ENCODE measurements at regions not wholly inside any gene's neighbourhood (a gene's known extent, or its start where the extent isn't known, plus 50 kb on each side); places are given as distances from the start of the nearest gene placed in this dataset.

DNA sequence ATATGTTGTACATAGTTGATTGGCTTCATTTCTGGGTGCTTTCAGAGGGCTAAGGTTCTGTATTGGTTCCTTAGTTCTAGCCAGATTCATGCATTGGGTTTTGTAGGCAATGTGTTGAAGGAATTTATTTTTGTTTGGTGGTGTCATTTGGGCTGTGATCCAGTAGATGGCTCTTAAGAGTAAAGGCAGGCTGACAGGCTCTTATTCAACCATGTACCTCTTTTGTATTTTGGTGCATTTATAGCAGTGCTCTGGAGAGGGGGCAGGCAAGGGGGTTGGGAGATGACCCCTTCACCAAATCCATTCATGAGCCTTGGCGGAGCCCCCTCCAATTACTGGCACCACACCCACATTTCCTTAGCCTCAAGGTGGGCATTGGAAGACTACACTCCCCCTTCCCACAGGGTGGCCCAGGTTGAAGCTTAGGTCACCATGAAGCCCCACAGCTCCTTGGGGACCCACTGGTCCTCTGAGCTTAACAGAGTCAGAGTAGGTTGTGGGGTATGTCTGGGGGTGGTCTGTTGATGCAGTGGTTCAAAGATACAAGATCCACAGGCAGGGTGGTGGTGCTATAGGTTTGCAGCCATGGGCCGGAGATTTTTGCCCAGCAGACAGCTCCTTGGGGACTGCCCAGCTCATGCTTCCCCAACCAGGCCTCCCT lies 143.0 kb upstream of the GNPDA2 start:
- Histone ChIP-seq H3K27me3 (ENCODE audit: control insufficient read depth, low read length) (no peaks in the 10 kb centered on the region), H3K79me2 (ENCODE audit: control insufficient read depth, low read length) (no peaks in the 10 kb centered on the region), H3K4me3 (ENCODE audit: low read length) (no peak overlapping the region), H3K4me2 (ENCODE audit: low read length) (no peak overlapping the region), H3K9me2 (replicated peaks; ENCODE audit: control insufficient read depth, low read length) (no peaks in the 10 kb centered on the region), H4K20me1 (ENCODE audit: control insufficient read depth, insufficient read depth, low read depth, low read length) (no peaks in the 10 kb centered on the region), H3F3A (ENCODE audit: control insufficient read depth, insufficient read depth) (no peaks in the 10 kb centered on the region), H3K27ac (ENCODE audit: low read depth, low read length) (no peak overlapping the region), H3K36me3 (ENCODE audit: control insufficient read depth, low read length) (no peaks in the 10 kb centered on the region), H3K4me1 (ENCODE audit: control insufficient read depth, low read length) (no peaks in the 10 kb centered on the region), H3K9me3 (ENCODE audit: control insufficient read depth, insufficient read depth, low read length) (no peaks in the 10 kb centered on the region)
- TF ChIP-seq, protein P1, sequence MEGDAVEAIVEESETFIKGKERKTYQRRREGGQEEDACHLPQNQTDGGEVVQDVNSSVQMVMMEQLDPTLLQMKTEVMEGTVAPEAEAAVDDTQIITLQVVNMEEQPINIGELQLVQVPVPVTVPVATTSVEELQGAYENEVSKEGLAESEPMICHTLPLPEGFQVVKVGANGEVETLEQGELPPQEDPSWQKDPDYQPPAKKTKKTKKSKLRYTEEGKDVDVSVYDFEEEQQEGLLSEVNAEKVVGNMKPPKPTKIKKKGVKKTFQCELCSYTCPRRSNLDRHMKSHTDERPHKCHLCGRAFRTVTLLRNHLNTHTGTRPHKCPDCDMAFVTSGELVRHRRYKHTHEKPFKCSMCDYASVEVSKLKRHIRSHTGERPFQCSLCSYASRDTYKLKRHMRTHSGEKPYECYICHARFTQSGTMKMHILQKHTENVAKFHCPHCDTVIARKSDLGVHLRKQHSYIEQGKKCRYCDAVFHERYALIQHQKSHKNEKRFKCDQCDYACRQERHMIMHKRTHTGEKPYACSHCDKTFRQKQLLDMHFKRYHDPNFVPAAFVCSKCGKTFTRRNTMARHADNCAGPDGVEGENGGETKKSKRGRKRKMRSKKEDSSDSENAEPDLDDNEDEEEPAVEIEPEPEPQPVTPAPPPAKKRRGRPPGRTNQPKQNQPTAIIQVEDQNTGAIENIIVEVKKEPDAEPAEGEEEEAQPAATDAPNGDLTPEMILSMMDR (IDR thresholded peaks at IDR 0.05; ENCODE audit: low read depth, low read length, poor library complexity, severe bottlenecking): no peak
- TF ChIP-seq EZH2phosphoT487 (IDR thresholded peaks at IDR 0.05; ENCODE audit: borderline replicate concordance, low read length): no peak

DNA sequence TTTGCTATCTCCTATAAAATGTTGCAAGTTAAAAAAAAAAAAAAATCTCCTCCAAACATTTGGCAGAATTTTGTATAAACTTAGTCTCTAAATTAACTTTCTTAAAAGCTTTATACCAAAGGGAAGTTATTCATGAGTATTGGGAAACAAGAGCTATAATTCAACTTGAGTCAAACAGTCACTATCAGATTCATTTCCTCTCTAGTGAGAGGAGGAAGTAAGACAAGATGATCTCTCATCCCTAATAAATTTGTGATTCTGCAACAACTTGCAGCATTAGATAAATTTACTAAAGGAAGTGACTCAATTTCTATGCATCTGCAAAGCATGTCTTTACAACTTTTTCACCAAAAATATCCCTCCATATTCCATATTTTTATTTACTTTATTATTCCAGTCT lies 135.4 kb upstream of the GNPDA2 start:
- TF ChIP-seq, protein P1 (IDR thresholded peaks at IDR 0.05; ENCODE audit: low read depth, low read length, poor library complexity, severe bottlenecking): no peak
- Histone ChIP-seq H3K4me3 (ENCODE audit: low read length) (no peak overlapping the region), H3K4me2 (ENCODE audit: low read length) (no peak overlapping the region), H3K79me2 (ENCODE audit: control insufficient read depth, low read length) (no peaks in the 10 kb centered on the region), H4K20me1 (ENCODE audit: control insufficient read depth, insufficient read depth, low read depth, low read length) (no peaks in the 10 kb centered on the region), H3K27ac (ENCODE audit: low read depth, low read length) (no peak overlapping the region), H3K27me3 (ENCODE audit: control insufficient read depth, low read length) (no peaks in the 10 kb centered on the region), H3K36me3 (ENCODE audit: control insufficient read depth, low read length) (no peaks in the 10 kb centered on the region), H3K9me3 (ENCODE audit: control insufficient read depth, insufficient read depth, low read length) (no peaks in the 10 kb centered on the region), H3K9me2 (replicated peaks; ENCODE audit: control insufficient read depth, low read length) (no peaks in the 10 kb centered on the region), H3F3A (ENCODE audit: control insufficient read depth, insufficient read depth) (no peaks in the 10 kb centered on the region), H3K4me1 (ENCODE audit: control insufficient read depth, low read length) (no peaks in the 10 kb centered on the region)

DNA sequence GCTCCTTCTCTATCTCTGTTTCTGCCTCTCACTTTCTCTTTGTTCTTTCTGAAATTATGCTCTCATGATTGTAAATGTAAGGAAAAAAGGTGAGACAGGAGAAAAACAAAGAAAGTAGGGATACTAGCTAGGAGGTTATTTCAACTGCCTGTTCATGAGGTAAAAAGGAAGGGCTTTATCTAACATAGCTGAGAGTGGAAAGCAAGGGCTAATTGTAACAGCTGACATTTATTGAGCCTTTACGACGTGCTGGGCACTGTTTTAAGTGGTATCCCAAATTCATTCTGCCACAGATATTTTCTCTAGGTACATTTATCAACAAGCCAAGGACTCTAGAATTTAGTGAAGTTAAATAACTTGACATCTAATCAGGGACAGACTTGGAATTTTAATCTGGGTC lies 133.1 kb upstream of the GNPDA2 start:
- Histone ChIP-seq H3K79me2 (ENCODE audit: control insufficient read depth, low read length) (no peaks in the 10 kb centered on the region), H3F3A (ENCODE audit: control insufficient read depth, insufficient read depth) (no peaks in the 10 kb centered on the region), H4K20me1 (ENCODE audit: control insufficient read depth, insufficient read depth, low read depth, low read length) (no peaks in the 10 kb centered on the region), H3K4me1 (ENCODE audit: control insufficient read depth, low read length) (no peaks in the 10 kb centered on the region), H3K4me2 (ENCODE audit: low read length) (no peak overlapping the region), H3K27me3 (ENCODE audit: control insufficient read depth, low read length) (no peaks in the 10 kb centered on the region), H3K27ac (ENCODE audit: low read depth, low read length) (no peak overlapping the region), H3K36me3 (ENCODE audit: control insufficient read depth, low read length) (no peaks in the 10 kb centered on the region), H3K9me2 (replicated peaks; ENCODE audit: control insufficient read depth, low read length) (no peaks in the 10 kb centered on the region; the same call in 1 of the 2 replicates), H3K9me3 (ENCODE audit: control insufficient read depth, insufficient read depth, low read length) (no peaks in the 10 kb centered on the region), H3K4me3 (ENCODE audit: low read length) (no peak overlapping the region)
- TF ChIP-seq, protein P1 (IDR thresholded peaks at IDR 0.05; ENCODE audit: low read depth, low read length, poor library complexity, severe bottlenecking): no peak
- TF ChIP-seq EZH2phosphoT487 (IDR thresholded peaks at IDR 0.05; ENCODE audit: borderline replicate concordance, low read length): no peak

Measured in DOHH2 (cell line).